Prostate gland (tissue), 2 donors: ENCODE measurements at regions not wholly inside any gene's neighbourhood (a gene's known extent, or its start where the extent isn't known, plus 50 kb on each side); places are given as distances from the start of the nearest gene placed in this dataset.

Experiments
- POLR2A ChIP-seq: fragments of 450-650 bp; IDR thresholded peaks from one replicate; pipeline ENCODE4 v1.6.1; 2016; ENCODE audit warnings: antibody characterized with exemption, mild to moderate bottlenecking
- TF ChIP-seq, protein P1 (sequence below), 4 experiments: fragments of 200-600 bp in 2 of 4; fragments of 450-650 bp in 2 of 4; sonication (generic) in 2 of 4; IDR thresholded peaks; 1 replicate in 3 of 4; 2 replicates in 1 of 4; pipeline ENCODE4 v1.5.1; 2016 to 2019; ENCODE audit warnings: antibody characterized with exemption in 4 of 4, mild to moderate bottlenecking in 2 of 4, moderate library complexity in 2 of 4

DNA sequence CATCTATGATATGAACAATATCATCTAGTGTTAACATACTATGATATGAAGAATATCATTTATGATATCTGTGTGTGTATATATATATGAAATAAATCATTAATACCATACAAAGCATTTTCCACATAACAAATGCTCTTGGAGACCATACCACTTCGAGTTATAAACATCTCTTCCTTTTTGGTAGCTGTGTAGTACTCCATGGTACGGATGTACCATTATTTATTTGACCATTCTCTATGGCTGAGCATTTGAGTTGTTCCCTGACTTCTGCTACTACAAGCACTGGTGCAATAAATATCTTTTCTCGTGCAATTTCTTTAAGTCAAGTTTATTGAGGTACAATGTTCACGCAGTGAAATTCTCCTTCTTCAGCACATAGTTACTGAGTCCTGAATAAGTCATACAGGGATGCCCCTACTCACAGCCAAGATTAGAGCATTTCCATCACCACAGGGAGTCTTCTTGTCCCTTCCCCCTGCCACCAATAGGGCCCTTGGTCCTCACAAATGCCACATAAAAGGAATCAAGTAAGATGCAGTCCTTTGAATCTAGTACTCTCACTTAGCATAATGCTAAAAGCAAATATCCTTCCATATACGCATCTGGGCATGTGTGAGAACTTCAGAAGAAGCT, 75.2 kb upstream of the SLC25A48 start:
- TF ChIP-seq, protein P1, sequence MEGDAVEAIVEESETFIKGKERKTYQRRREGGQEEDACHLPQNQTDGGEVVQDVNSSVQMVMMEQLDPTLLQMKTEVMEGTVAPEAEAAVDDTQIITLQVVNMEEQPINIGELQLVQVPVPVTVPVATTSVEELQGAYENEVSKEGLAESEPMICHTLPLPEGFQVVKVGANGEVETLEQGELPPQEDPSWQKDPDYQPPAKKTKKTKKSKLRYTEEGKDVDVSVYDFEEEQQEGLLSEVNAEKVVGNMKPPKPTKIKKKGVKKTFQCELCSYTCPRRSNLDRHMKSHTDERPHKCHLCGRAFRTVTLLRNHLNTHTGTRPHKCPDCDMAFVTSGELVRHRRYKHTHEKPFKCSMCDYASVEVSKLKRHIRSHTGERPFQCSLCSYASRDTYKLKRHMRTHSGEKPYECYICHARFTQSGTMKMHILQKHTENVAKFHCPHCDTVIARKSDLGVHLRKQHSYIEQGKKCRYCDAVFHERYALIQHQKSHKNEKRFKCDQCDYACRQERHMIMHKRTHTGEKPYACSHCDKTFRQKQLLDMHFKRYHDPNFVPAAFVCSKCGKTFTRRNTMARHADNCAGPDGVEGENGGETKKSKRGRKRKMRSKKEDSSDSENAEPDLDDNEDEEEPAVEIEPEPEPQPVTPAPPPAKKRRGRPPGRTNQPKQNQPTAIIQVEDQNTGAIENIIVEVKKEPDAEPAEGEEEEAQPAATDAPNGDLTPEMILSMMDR (IDR thresholded peaks at IDR 0.05) = no peak
- TF ChIP-seq POLR2A = no peak
